ENCODE measurements at regions not wholly inside any gene's neighbourhood (a gene's known extent, or its start where the extent isn't known, plus 50 kb on each side); places are given as distances from the start of the nearest gene placed in this dataset.

DNA sequence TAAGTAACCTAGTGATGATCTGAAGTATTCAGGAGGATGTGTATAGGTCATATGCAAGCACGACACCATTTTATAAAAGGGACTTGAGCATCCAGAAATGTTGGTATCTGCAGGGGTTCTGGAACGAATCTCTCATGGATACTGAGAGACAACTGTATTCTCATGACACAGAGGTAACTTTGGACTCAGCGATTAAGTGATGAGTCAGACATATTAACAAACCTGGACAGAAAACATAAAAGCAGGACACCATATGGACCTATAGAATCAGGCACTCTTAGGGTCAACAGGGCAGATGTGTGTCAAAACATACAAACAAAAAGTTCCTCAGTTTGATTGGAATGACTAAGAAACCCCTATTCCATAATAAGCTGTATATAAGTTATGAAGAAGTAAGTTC lies 248.1 kb downstream of the ANKRD7 start:
- Histone ChIP-seq H3K27me3 (ENCODE audit: insufficient read depth, low read depth, low read length) (no peaks in the 10 kb centered on the region), H3K36me3 (ENCODE audit: insufficient read depth, low read length) (no peaks in the 10 kb centered on the region), H3K9me2 (ENCODE audit: insufficient read depth, low read length) (no peaks in the 10 kb centered on the region), H3K9ac (ENCODE audit: low read length) (no peak overlapping the region), H3K27ac (ENCODE audit: low read length) (no peak overlapping the region), H3F3A (ENCODE audit: insufficient read depth, low read length, poor library complexity, severe bottlenecking) (no peaks in the 10 kb centered on the region), H3K4me3 (ENCODE audit: low read length) (no peak overlapping the region), H4K20me1 (ENCODE audit: insufficient read depth) (no peaks in the 10 kb centered on the region), H3K79me2 (replicated peaks; ENCODE audit: insufficient read depth, low read length) (no peaks in the 10 kb centered on the region), H3K4me2 (ENCODE audit: low read length) (no peak overlapping the region), H2AFZ (ENCODE audit: low read depth, low read length) (no peak overlapping the region), H3K9me3 (ENCODE audit: low read length) (no peaks in the 10 kb centered on the region)
- TF ChIP-seq EZH2 (IDR thresholded peaks at IDR 0.05; ENCODE audit: borderline replicate concordance, insufficient read depth, low read length, poor library complexity, severe bottlenecking) (no peak), EP300 (conservative IDR thresholded peaks at IDR 0.05; ENCODE audit: poor library complexity, severe bottlenecking) (no peak), RAD21 (conservative IDR thresholded peaks at IDR 0.05) (no peak), POLR2AphosphoS5 (IDR thresholded peaks at IDR 0.05) (no peak)
- TF ChIP-seq, protein P1, sequence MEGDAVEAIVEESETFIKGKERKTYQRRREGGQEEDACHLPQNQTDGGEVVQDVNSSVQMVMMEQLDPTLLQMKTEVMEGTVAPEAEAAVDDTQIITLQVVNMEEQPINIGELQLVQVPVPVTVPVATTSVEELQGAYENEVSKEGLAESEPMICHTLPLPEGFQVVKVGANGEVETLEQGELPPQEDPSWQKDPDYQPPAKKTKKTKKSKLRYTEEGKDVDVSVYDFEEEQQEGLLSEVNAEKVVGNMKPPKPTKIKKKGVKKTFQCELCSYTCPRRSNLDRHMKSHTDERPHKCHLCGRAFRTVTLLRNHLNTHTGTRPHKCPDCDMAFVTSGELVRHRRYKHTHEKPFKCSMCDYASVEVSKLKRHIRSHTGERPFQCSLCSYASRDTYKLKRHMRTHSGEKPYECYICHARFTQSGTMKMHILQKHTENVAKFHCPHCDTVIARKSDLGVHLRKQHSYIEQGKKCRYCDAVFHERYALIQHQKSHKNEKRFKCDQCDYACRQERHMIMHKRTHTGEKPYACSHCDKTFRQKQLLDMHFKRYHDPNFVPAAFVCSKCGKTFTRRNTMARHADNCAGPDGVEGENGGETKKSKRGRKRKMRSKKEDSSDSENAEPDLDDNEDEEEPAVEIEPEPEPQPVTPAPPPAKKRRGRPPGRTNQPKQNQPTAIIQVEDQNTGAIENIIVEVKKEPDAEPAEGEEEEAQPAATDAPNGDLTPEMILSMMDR (IDR thresholded peaks at IDR 0.05; ENCODE audit: poor library complexity, severe bottlenecking): no peak

DNA sequence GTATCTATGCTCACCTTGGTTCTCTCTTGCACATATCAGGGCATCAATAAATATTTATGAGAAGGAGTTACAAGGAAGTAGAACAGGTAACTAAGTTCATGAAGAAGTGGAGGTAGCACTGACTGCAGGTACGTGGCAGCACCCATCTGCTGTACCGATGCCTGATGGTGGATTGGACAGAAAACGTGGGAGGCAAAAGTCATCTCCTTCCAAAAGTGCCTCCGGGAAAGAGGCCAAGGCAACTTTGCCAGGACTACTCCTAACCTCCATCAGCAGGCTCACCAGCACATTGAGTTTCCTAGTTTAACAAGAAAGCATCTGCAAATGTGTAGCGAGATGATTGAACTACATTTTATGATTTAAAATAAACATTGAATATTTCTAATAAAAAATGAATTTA lies 248.8 kb downstream of the ANKRD7 start:
- Histone ChIP-seq H3K36me3 (ENCODE audit: insufficient read depth, low read length) (no peaks in the 10 kb centered on the region), H4K20me1 (ENCODE audit: insufficient read depth) (no peaks in the 10 kb centered on the region), H3K9me3 (ENCODE audit: low read length) (no peaks in the 10 kb centered on the region), H3K4me3 (ENCODE audit: low read length) (no peak overlapping the region), H3K79me2 (replicated peaks; ENCODE audit: insufficient read depth, low read length) (no peaks in the 10 kb centered on the region), H3K27ac (ENCODE audit: low read length) (no peak overlapping the region), H3K4me2 (ENCODE audit: low read length) (no peak overlapping the region), H2AFZ (ENCODE audit: low read depth, low read length) (no peak overlapping the region), H3F3A (ENCODE audit: insufficient read depth, low read length, poor library complexity, severe bottlenecking) (no peaks in the 10 kb centered on the region), H3K27me3 (ENCODE audit: insufficient read depth, low read depth, low read length) (no peaks in the 10 kb centered on the region), H3K9me2 (ENCODE audit: insufficient read depth, low read length) (no peaks in the 10 kb centered on the region), H3K9ac (ENCODE audit: low read length) (no peak overlapping the region)
- TF ChIP-seq POLR2AphosphoS5 (IDR thresholded peaks at IDR 0.05): no peak
- no peak for TF ChIP-seq EZH2 (IDR thresholded peaks at IDR 0.05; ENCODE audit: borderline replicate concordance, insufficient read depth, low read length, poor library complexity, severe bottlenecking)
- TF ChIP-seq RAD21 (conservative IDR thresholded peaks at IDR 0.05): no peak
- no peak for TF ChIP-seq EP300 (conservative IDR thresholded peaks at IDR 0.05; ENCODE audit: poor library complexity, severe bottlenecking)
- TF ChIP-seq, protein P1 (IDR thresholded peaks at IDR 0.05; ENCODE audit: poor library complexity, severe bottlenecking): no peak

DNA sequence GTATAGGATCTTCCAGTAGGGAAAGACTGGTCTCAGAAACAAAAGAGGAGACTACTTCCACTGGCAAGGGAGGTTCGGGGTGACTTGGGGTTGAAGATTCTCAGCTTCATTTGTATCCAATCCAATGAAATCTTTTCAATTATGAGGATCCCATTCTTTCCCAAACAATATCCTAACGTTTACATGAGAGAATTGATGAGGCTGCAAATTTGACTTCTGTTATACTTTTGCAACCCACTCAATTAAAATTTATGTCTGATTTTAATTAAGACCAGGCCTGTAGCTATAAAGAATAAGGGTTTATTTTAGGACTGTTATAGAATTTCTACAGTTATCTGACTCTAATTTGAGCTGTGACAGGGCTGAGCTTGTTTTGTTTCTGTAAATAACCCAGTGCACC lies 251.5 kb downstream of the ANKRD7 start:
- TF ChIP-seq, protein P2, sequence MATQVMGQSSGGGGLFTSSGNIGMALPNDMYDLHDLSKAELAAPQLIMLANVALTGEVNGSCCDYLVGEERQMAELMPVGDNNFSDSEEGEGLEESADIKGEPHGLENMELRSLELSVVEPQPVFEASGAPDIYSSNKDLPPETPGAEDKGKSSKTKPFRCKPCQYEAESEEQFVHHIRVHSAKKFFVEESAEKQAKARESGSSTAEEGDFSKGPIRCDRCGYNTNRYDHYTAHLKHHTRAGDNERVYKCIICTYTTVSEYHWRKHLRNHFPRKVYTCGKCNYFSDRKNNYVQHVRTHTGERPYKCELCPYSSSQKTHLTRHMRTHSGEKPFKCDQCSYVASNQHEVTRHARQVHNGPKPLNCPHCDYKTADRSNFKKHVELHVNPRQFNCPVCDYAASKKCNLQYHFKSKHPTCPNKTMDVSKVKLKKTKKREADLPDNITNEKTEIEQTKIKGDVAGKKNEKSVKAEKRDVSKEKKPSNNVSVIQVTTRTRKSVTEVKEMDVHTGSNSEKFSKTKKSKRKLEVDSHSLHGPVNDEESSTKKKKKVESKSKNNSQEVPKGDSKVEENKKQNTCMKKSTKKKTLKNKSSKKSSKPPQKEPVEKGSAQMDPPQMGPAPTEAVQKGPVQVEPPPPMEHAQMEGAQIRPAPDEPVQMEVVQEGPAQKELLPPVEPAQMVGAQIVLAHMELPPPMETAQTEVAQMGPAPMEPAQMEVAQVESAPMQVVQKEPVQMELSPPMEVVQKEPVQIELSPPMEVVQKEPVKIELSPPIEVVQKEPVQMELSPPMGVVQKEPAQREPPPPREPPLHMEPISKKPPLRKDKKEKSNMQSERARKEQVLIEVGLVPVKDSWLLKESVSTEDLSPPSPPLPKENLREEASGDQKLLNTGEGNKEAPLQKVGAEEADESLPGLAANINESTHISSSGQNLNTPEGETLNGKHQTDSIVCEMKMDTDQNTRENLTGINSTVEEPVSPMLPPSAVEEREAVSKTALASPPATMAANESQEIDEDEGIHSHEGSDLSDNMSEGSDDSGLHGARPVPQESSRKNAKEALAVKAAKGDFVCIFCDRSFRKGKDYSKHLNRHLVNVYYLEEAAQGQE (IDR thresholded peaks at IDR 0.05; ENCODE audit: borderline replicate concordance): no peak
- TF ChIP-seq MXI1 (conservative IDR thresholded peaks at IDR 0.05; ENCODE audit: poor library complexity, severe bottlenecking) (no peak), EZH2 (IDR thresholded peaks at IDR 0.05; ENCODE audit: borderline replicate concordance, insufficient read depth, low read length, poor library complexity, severe bottlenecking) (no peak), RAD21 (conservative IDR thresholded peaks at IDR 0.05) (no peak), POLR2AphosphoS5 (IDR thresholded peaks at IDR 0.05) (no peak), SMC3 (conservative IDR thresholded peaks at IDR 0.05; ENCODE audit: poor library complexity) (no peak), TAF1 (IDR thresholded peaks at IDR 0.05; ENCODE audit: low read depth) (no peak), EP300 (conservative IDR thresholded peaks at IDR 0.05; ENCODE audit: poor library complexity, severe bottlenecking) (no peak)
- TF ChIP-seq, protein P1 (IDR thresholded peaks at IDR 0.05; ENCODE audit: poor library complexity, severe bottlenecking): no peak
- Histone ChIP-seq H3F3A (ENCODE audit: insufficient read depth, low read length, poor library complexity, severe bottlenecking) (no peaks in the 10 kb centered on the region), H3K9me3 (ENCODE audit: low read length) (no peaks in the 10 kb centered on the region)

More for the DNA sequence above, 251.5 kb downstream of the ANKRD7 start:
- H3K9me2 ChIP-seq (ENCODE audit: insufficient read depth, low read length): no peaks in the 10 kb centered on the region
- no peak overlapping the region for H3K9ac ChIP-seq (ENCODE audit: low read length)
- H3K79me2 ChIP-seq (replicated peaks; ENCODE audit: insufficient read depth, low read length): no peaks in the 10 kb centered on the region
- H3K27ac ChIP-seq (ENCODE audit: low read length): no peak overlapping the region
- no peak overlapping the region for H2AFZ ChIP-seq (ENCODE audit: low read depth, low read length)
- H3K4me3 ChIP-seq (ENCODE audit: low read length): no peak overlapping the region
- no peaks in the 10 kb centered on the region for H4K20me1 ChIP-seq (ENCODE audit: insufficient read depth)
- H3K36me3 ChIP-seq (ENCODE audit: insufficient read depth, low read length): no peaks in the 10 kb centered on the region
- no peak overlapping the region for H3K4me2 ChIP-seq (ENCODE audit: low read length)
- H3K27me3 ChIP-seq (ENCODE audit: insufficient read depth, low read depth, low read length): no peaks in the 10 kb centered on the region

Data from neural cell (in vitro differentiated cells).